CD4-positive, alpha-beta T cell treated with Interleukin-10 for 1 hour (primary cell): ENCODE measurements at regions not wholly inside any gene's neighbourhood (a gene's known extent, or its start where the extent isn't known, plus 50 kb on each side); places are given as distances from the start of the nearest gene placed in this dataset.
"Not testable (repeated sequence)": the region's sequence is repeated elsewhere in the genome, so short reads cannot be mapped to it uniquely, and the experiment has no call there.

Source experiments
- DNase-seq: peaks from one replicate; pipeline ENCODE4 v3.0.0-alpha.2; 2020

GRCh38 chr16:32116533-32116932, 136.6 kb upstream of the TP53TG3D start:
- not testable (repeated sequence) for DNase-seq

GRCh38 chr16:32120372-32120771, 132.7 kb upstream of the TP53TG3D start:
- DNase-seq = not testable (repeated sequence)

- not testable (repeated sequence) for DNase-seq
Measured at GRCh38 chr16:32120779-32121178, 132.3 kb upstream of the TP53TG3D start.

DNA sequence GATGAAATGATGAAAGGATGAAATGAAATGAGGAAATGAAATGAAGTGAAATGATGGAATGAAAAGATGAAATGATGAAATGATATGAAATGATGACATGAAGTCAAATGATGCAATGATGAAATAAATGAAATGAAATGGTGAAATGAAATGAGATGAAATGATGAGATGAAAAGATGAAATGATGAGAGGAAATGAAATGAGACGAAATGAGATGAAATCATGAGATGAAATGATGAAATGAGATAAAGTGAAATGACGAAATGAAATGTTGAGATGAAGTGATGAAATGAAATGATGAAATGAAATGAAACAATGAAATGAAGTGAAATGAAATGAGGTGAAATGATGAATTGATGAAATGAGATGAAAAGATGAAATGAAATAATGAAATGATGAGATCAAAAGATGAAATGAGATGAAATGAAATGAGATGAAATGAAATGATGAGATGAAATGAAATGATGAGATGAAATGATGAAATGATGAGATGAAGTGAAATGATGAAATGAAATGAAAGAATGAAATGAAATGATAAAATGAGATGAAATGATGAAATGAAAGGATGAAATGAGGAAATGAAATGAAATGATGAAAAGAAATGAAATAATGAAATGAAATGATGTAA, 131.7 kb upstream of the TP53TG3D start:
- not testable (repeated sequence) for DNase-seq

DNA sequence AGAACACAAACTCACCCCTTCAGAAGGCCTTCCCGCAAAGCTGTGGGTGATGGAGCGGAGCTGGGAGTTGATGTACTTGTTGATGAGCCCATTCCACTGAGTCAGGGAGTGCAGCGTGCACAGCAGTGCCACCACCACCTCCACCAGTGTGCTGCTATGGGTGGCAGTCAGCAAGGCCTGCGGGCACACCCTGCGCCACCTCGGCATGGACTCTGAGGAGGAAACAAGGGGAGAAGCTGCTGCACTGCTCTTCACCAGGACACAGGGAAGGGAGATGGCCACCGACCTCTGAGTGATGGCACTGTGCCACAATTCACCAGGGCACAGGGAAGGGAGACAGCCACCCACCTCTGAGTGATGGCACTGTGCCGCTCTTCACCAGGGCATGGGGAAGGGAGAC, 100.7 kb upstream of the TP53TG3D start:
- DNase-seq = not testable (repeated sequence)

DNA sequence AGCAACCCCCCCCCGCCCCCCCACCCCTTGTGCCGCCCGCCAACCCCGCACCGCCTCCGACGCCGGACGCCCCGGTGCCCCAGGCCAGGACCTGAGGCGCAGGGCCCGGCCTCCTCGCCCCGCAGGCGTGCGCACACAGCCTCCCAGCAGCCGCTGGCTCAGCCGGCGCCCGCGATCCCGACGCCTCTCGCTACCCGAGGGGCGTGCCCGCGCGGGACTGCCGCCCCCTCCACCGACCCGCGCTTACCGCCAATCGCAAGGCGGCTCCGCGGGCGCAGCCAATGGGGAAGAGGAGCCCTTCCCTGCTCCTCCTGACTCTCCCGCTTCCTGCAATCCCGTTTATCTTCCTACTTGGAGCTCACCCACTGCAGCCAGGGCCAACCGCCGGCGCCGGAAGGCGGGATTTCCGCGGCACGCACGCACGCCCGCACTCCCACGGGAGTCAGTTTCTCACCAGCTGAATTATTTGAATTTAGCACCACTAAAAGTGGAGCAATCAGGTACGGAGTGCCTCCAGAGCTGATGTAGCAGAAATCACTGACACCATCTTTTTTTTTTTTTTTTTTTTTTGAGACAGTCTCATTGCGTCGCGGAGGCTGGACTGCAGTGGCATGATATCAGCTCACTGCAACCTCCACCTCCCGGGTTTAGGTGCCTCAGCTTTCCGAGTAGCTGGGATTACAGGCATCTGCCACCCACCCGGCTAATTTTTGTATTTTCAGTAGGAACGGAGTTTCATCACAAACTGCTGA, 65.0 kb upstream of the TP53TG3D start:
- DNase-seq = not testable (repeated sequence)

GRCh38 chr16:32202585-32202984, 50.5 kb upstream of the TP53TG3D start:
- DNase-seq = not testable (repeated sequence)
